ENCODE measurements at regions not wholly inside any gene's neighbourhood (a gene's known extent, or its start where the extent isn't known, plus 50 kb on each side); places are given as distances from the start of the nearest gene placed in this dataset.

DNA sequence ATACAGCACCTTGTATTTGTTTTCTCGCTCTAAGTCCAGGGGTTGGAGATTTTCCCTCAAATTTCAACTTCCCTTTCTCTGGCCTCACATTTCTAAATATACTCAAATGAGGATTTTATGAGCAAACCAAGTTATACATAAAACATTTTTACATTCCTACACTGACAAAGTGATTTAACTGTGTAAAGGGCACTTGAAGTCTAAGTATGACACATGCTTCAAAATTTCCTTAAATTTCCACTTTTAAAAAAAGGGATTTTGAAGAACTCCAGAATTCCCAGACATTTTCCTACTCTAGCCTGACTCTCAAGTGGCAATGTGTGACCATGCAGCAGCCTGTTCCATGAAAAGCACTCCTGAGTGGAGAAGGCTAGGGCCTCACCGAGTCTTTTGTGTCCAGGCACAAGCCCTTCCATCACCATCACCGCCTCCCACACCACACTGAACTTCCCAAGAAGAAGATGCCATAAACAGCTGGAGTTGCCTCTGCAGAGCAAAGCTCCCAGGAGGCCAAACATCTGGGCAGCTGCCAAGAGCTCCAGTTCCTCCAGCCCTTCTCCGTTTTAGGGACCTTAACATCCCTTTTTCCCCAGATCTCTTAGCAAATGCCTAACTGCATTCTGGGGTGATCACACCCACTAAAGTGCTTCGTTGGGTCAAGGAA, 68.9 kb downstream of the NCR2 start:
- TF ChIP-seq, protein P1, sequence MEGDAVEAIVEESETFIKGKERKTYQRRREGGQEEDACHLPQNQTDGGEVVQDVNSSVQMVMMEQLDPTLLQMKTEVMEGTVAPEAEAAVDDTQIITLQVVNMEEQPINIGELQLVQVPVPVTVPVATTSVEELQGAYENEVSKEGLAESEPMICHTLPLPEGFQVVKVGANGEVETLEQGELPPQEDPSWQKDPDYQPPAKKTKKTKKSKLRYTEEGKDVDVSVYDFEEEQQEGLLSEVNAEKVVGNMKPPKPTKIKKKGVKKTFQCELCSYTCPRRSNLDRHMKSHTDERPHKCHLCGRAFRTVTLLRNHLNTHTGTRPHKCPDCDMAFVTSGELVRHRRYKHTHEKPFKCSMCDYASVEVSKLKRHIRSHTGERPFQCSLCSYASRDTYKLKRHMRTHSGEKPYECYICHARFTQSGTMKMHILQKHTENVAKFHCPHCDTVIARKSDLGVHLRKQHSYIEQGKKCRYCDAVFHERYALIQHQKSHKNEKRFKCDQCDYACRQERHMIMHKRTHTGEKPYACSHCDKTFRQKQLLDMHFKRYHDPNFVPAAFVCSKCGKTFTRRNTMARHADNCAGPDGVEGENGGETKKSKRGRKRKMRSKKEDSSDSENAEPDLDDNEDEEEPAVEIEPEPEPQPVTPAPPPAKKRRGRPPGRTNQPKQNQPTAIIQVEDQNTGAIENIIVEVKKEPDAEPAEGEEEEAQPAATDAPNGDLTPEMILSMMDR (IDR thresholded peaks at IDR 0.05; ENCODE audit: low read depth, low read length, missing control alignments): no peak
- DNase-seq (ENCODE audit: low read depth): no peak
- H3K4me3 ChIP-seq (ENCODE audit: low read depth, low read length): no peak overlapping the region

DNA sequence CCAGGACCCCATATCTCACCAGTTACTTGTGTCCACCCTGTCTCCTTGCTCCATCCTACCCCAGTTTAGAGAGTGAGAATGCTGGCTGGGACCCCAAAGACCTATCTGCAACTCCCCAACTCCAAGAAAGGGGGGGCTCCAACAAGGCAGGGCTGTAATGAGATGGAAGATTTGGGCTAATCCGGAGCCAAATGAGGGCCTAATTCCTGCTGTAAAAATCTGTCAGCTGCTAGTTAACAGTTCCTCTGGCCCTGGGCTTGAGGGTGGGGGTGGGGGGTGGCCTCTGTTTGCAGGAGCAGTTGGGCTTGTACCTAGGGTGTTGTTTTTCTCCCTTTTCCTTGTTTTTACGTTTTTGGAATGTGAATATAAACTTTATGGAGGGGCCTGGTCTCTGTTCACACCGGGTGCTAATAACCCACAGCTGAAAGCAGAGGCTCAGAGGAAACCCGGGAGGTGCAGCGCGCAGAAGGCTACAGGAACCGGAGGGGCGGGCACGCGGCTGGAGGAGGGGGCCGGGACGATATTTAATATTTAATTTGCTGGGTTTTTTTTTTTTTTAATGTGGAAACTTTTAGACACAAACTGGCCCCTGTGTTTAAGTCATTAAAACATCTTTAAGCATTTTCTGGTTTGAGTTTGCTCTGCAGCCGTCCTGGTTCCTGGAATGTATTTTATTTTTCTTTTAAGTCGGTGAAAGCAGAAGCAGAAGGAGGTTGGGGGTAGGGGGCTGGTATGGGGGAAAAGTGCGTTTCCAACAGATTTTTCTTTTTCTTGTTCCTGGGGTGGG, 70.7 kb downstream of the NCR2 start:
- TF ChIP-seq, protein P1 (IDR thresholded peaks at IDR 0.05; ENCODE audit: low read depth, low read length, missing control alignments): no peak
- H3K4me3 ChIP-seq (ENCODE audit: low read depth, low read length): no peak overlapping the region
- no peak for DNase-seq (ENCODE audit: low read depth)

DNA sequence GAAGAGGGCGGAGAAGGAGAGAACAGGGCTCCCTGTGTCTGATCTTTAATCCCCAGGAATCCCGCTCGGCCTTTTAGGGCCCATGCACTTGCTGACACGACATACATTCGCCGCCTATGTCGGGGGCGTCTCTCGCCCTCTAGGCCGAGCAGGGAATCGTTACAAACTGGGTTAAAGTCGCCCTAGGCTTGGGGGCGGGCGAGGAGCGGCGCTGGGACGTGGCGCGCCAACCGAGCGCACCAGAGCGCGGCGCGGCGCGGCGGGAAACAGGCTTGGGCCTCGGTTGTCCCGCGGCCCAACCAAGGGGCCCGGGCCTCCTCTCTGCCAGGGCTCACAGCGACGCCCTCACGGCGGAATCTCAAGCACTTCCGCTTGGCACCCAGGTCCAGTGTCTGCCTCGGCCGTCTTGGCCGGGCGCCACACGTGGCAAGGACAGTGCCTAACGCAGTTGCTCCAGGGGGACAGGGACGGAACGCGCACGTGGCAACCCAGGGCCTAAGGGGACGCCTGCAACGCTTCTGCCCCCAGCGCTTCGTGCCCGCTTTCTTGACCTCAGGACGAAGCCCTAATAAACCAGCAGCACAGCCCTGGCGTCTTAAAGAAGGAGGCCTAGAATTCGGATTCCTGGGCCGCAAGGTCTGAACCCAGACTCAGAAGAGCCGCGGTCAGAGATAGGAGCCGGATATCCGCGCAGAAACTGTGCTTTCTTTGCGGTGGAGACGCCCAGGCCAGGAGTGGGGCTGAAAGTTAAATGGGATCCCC, 71.5 kb downstream of the NCR2 start:
- H3K4me3 ChIP-seq (ENCODE audit: low read depth, low read length): no peak overlapping the region
- DNase-seq (ENCODE audit: low read depth): no peak
- TF ChIP-seq, protein P1 (IDR thresholded peaks at IDR 0.05; ENCODE audit: low read depth, low read length, missing control alignments): no peak

DNA sequence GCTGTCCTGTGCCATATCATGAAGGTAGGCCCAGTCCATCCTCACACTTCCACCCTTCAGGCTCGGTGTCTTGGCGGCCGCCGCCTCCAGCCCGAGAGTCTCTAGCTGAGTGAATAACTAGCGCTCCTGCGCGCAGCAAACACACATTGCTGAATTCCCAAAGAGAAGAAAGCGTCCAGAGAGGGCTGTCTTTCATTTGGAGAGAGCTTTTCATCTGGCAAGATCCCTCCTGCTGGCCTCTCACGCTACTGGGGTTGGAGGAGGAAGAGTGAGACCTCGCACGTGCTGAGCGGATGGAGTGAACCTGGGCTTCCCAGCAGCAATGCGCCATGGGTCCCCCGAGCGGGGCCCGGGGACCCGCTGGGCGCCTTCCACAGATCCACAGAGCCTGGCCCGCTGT, 73.2 kb downstream of the NCR2 start:
- DNase-seq (ENCODE audit: low read depth): no peak
- no peak overlapping the region for H3K4me3 ChIP-seq (ENCODE audit: low read depth, low read length)
- TF ChIP-seq, protein P1 (IDR thresholded peaks at IDR 0.05; ENCODE audit: low read depth, low read length, missing control alignments): no peak

DNA sequence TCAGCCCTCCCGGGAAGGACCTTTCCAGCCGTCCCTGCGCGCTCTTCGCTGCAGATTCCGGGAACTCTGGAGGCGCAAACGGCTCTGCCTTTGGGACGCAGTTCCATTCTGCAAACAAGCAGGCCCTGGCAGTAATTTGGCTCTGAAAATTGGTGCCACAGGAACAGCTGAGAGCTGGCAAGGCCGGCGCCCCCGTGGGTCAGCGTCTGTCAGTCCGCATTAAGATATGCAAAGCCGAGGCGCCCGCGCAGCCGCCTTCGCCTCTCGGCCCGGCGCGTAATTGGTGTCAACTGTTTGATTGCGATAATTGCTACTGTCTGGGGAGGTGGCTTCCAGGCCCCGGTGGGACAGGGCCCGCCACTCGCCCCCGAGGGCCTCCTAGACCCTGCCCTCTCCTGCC, 73.6 kb downstream of the NCR2 start:
- DNase-seq (ENCODE audit: low read depth): no peak
- no peak overlapping the region for H3K4me3 ChIP-seq (ENCODE audit: low read depth, low read length)
- TF ChIP-seq, protein P1 (IDR thresholded peaks at IDR 0.05; ENCODE audit: low read depth, low read length, missing control alignments): no peak

DNA sequence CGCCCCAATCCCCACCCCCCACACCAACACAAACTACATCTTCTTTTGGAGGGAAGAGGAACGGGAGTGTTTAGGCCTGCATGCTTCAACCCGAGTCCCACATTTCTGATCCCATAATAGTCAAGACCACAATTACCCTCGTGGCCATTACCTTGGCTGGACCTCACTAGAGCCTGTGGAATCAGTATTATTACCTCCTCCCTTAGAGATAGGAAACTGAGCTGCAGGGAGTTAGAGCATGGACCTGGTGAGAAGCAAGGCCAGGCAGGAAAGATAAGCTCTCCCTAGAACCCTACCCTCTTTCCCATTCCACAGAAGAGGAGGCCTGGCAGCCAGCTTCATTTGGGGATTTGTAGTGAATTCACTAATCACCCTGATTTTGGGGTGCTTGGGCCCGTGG, 74.1 kb downstream of the NCR2 start:
- TF ChIP-seq, protein P1 (IDR thresholded peaks at IDR 0.05; ENCODE audit: low read depth, low read length, missing control alignments): no peak
- no peak for DNase-seq (ENCODE audit: low read depth)
- H3K4me3 ChIP-seq (ENCODE audit: low read depth, low read length): no peak overlapping the region

All from GM12864 (cell line).